Astrocyte of the spinal cord (primary cell): ENCODE measurements at regions not wholly inside any gene's neighbourhood (a gene's known extent, or its start where the extent isn't known, plus 50 kb on each side); places are given as distances from the start of the nearest gene placed in this dataset.

Source experiments
- DNase-seq: peaks from one replicate; pipeline ENCODE4 v3.0.0; 2011; ENCODE audit warnings: low read depth, low spot score
- H3K4me3 ChIP-seq: 2 replicates; pipeline ENCODE4 v1.5.1; 2011; ENCODE audit warnings: low read depth, mild to moderate bottlenecking, low read length, moderate library complexity
- in situ Hi-C: cut with HindIII; loops from 2 replicates; pipeline ENCODE4 v1.10.0; 2017; ENCODE audit warnings: low sequenced_read_pairs
- TF ChIP-seq, protein P1 (sequence below): IDR thresholded peaks from 2 replicates; pipeline ENCODE4 v1.5.1; 2012; ENCODE audit warnings: low read depth, mild to moderate bottlenecking, low read length, inconsistent platforms

DNA sequence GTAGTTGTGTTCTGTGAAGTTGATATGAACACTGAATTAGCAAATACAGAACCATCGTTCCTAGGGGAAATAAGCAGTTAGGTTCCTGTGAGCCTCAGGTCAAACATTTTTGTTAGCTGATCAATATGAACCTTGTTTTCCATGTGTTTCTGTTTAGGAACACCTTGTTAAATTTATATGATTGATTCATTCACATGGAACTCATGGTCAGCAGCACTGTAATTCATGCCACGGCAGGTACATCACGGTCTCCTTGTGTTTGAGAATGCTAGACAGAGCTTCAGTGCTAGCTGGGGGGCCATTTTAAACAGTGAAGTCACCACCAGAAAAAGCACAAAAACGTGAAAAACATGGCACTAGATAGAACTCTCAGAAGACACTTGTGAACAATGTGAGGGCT lies 62.2 kb downstream of the MYCN start:
- in situ Hi-C loops = no loop called here
- H3K4me3 ChIP-seq = no peak overlapping the region
- DNase-seq = no peak
- TF ChIP-seq, protein P1, sequence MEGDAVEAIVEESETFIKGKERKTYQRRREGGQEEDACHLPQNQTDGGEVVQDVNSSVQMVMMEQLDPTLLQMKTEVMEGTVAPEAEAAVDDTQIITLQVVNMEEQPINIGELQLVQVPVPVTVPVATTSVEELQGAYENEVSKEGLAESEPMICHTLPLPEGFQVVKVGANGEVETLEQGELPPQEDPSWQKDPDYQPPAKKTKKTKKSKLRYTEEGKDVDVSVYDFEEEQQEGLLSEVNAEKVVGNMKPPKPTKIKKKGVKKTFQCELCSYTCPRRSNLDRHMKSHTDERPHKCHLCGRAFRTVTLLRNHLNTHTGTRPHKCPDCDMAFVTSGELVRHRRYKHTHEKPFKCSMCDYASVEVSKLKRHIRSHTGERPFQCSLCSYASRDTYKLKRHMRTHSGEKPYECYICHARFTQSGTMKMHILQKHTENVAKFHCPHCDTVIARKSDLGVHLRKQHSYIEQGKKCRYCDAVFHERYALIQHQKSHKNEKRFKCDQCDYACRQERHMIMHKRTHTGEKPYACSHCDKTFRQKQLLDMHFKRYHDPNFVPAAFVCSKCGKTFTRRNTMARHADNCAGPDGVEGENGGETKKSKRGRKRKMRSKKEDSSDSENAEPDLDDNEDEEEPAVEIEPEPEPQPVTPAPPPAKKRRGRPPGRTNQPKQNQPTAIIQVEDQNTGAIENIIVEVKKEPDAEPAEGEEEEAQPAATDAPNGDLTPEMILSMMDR = no peak

DNA sequence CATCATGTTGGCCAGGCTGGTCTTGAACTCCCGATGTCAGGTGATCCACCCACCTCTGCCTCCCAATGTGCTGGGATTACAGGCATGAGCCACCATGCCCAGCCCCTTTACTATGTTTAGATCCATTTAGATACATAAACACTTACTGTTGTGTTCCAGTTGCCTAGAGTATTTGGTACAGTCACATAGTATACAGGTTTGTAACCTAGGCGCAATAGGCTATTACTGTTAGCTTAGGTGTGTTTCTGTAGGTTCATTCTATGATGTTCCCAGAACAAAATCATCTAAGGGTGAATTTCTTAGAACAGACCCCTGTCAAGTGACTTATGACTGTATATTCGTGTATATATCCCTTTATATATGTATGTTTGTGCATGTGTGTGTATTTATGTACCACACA lies 61.8 kb downstream of the MYCN start:
- in situ Hi-C loops = no loop called here
- H3K4me3 ChIP-seq = no peak overlapping the region
- TF ChIP-seq, protein P1 = no peak
- DNase-seq = no peak

DNA sequence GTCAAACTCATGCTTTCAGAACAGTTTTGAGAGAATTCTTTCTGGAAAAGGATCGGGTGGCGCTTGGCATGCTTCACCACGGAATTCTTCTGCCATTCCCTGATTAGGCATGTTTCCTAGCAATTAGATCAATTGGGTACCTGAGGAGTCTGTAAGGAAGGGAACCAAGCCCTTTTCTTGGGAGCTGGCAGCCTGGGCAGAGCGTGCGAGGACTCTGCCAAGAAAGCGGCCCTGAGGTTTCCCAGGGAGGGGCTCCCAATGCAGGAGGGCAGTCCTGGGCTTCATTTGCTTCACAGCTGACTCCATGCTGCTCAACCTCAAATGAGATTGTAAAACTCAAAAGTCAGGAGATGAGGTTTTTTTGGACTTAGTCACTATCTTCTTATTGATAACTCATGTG lies 60.3 kb downstream of the MYCN start:
- no peak for DNase-seq
- in situ Hi-C loops = no loop called here
- no peak overlapping the region for H3K4me3 ChIP-seq
- TF ChIP-seq, protein P1 = no peak

DNA sequence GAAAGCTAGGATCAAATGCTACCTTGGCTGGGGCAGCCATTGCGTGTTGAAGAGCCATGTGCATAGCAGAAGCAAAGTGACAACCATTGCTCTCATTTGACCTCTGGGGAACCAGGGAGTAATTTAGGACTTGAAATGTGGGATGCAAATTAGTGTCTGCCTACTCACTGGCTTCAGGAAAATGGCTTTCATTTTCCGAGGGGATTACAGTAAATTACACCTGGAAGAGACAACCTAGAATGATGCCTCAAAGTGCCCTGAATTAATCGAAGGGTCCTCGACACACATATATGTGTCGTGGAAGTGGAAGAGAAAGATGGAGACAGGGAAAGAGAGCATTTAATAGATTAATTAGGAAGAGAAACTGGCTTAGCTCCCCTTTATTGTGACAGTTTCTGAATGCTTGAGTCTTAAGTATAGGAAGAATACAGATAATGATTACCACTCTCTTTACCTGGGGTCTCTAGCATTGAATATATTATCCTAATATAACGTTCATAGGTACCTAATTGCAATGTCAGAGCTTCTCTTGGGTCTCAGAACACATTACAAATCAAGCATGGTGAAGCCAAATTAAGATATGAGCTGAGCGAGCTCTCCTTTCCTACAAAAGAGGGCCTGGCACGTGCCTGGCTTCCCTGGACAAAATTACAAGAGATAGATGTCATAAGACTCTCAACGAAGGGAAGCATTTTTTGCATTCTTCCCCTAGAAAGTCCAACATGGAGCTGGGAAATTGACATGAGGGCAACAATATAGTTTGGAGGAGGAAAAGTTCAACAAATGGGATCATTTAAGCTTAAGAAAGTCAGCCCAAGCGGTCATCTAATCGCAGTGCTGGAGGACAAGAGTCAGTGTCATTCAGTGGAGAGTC lies 59.5 kb downstream of the MYCN start:
- no peak for DNase-seq
- in situ Hi-C loops = no loop called here

DNA sequence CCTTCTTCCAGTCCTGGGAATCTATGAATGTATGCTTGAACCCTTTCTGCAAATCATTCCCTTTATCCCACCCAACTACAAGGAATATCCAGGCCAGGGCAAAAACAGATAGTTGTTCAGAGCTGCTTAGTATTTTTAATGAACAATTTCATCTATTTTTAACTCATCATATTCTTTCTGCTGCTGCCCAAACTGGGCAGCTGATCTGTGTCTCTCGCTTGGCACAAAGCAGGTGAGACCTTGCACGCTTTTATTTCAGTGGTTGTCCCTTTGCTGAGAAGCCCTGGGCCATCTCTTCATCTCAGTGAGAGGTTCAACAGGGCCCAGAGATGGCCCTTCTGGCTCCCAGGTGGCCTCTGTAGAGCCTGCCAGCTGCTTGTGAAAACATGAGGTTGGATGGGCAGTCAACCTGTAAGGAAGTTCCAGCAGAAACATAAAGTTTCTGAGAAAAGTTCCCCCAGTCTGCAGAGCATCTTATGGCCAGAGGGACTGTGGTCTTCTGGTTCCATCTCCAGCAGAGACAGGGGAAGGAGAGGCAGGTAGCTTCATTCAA lies 57.5 kb downstream of the MYCN start:
- in situ Hi-C loops = no loop called here
- TF ChIP-seq, protein P1 = no peak
- H3K4me3 ChIP-seq = no peak overlapping the region
- DNase-seq = no peak

More for the DNA sequence above, 59.5 kb downstream of the MYCN start:
- no peak overlapping the region for H3K4me3 ChIP-seq
- TF ChIP-seq, protein P1 = no peak

DNA sequence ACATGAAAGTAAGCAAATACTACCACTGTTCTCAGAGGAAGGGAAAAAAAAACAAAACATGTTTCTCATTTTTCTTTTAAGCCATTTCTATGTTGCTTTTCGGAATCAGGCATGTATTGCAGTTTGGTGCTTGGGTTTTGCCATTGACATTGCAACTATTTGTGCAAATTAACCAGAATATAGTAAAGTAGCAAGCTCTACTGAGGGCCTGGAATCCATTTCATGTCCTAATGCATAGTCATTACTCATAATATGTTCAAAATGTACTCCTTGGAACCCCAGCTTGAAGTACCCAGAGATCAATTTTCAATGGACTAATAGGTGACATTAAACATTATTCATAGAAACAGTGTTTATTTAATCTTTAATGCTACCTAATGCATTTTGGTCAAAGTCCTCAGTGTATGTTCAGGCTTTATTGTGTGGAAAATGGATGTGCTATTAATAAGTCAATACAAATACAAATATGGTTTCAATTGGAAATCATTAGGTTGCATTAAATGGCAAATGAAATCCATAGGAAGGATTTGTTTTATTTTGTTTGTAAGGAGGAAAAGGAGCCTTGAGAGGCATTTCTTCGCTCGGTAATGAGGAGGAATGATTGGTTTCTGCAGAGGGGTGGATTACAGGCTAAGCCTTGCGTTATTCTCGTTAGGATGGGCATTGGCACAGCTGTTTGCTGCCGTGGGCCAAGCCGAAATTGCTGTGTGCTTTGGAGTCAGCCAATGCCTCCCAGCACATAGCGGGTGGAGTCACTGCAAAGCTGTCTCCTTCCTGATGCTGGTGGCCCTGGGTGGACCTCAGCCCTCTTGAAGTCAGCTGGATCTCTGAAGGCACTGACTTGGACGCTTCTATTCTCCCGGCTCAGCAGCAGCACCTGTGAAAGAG lies 56.4 kb downstream of the MYCN start:
- TF ChIP-seq, protein P1 = no peak

More for the DNA sequence above, 56.4 kb downstream of the MYCN start:
- H3K4me3 ChIP-seq = no peak overlapping the region
- in situ Hi-C loops = no loop called here
- no peak for DNase-seq
